ENCODE measurements at regions not wholly inside any gene's neighbourhood (a gene's known extent, or its start where the extent isn't known, plus 50 kb on each side); places are given as distances from the start of the nearest gene placed in this dataset.
"Not testable (repeated sequence)": the region's sequence is repeated elsewhere in the genome, so short reads cannot be mapped to it uniquely, and the experiment has no call there.

- no peak for DNase-seq
These were observed 86.3 kb upstream of the NFE2L3 start for GRCh38 chr7:26065652-26066051.

DNA sequence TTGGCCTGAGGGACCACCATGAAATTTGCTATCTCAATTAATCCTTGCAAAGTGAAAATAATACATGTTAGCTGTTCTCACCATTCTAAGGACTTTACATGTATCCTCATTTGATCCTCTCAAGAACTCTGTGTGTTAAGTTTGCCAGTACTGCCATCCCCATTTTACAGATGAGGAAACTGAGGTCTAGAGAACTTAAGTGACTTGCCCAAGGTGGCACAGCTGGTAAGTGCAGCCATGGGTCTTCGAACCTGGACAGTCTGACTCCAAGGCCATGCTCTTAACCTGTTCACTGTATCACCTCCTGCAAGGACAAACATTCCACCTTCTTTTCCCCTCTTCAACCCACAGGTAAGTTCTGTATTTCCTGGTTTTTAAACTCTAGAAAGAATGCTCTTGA lies 85.3 kb upstream of the NFE2L3 start:
- no peak for DNase-seq

DNA sequence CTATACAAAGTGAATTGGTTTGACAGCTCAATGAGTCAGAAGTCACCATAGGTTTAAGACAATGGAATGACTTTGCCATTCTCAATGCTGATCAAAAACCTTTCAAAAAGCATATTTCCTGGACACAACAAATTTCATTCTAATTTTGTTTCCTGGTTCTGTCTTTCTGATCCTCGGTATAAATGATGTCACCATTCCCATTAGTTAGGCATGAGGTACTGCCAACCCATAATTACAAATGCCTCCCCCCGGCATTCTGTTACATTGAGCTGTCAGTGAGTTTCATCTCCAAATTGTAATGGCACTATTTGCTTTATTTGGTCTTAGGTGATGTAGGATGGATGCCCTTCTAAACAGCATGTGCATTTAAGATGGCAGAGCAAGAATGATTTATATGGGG lies 81.7 kb upstream of the NFE2L3 start:
- no peak for DNase-seq

DNA sequence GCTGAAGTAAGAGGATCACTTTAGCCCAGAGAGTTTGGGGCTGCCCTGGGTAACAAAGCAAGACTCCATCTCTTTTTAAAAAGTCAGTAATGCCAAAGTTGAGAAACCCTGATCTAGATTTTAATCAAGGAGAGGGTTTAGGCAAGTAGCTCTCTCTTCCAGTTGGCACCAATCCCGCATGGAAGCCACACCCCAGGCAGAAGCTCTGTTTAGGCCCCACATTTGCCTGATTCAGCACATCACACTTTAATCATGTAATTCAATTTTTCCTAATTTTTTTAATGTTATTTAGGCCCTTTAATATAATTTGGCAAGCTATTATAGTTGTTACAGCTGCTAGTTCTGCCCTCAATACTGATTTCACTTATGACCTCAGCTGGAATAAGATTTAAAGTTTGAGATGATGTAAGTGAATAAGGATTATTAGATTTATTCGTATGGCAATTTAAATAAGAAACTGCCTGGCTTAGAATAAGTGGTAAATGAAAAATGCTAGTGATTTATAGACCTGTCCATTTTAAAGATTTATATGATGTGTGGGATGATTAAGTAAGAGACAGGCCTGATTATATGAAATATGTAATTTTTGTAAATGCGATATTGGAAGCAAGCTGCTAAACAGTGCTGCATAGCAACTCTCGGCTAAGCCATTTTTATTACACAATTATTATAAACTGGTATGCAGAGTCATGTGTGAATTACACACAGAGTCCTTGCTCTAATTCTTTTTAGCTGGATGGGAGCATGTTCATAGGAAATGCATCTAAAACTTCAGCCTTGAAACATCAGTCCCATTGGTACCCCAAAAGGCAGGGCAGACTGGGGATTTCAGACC lies 80.2 kb upstream of the NFE2L3 start:
- DNase-seq, result no peak

DNA sequence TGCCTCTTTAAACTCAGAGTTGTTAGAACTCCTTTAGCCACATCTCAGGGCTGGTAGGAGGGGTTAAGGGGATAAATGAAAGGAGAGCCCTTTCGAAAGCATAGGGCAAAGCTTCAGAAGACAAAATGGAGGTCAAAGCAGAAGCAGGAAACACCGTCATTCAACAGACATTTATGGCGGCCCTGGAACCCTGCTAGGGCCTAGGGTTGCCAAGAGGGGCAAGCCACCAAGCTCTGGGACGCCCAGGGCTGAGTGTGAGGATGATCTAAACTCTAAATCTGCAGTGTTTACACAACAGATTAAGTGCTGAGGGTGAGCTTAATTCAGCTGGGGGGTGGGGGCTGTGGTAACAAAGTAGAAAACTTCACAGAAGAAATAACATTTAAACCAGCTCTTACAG lies 79.0 kb upstream of the NFE2L3 start:
- no peak for DNase-seq

DNA sequence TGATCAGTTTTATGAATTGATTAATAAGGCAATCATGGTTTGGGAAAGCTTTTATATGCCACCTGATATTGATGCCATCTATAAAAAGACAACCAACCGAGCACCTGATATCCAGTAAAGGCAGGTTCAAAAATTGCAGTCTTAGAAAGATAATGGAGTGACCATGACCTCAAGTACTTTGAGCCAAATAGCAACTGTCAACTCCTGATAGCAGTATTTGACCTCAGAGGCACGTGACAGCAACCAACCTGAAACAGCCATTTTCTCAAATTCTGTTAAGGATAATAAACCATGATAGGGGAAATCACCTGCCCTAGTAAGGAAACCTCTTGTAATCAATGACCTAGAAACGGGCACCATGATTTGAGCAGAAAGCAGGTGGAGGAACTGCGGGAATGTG lies 77.1 kb upstream of the NFE2L3 start:
- DNase-seq, result no peak

GRCh38 chr7:26076691-26077090 lies 75.3 kb upstream of the NFE2L3 start:
- no peak for DNase-seq

DNA sequence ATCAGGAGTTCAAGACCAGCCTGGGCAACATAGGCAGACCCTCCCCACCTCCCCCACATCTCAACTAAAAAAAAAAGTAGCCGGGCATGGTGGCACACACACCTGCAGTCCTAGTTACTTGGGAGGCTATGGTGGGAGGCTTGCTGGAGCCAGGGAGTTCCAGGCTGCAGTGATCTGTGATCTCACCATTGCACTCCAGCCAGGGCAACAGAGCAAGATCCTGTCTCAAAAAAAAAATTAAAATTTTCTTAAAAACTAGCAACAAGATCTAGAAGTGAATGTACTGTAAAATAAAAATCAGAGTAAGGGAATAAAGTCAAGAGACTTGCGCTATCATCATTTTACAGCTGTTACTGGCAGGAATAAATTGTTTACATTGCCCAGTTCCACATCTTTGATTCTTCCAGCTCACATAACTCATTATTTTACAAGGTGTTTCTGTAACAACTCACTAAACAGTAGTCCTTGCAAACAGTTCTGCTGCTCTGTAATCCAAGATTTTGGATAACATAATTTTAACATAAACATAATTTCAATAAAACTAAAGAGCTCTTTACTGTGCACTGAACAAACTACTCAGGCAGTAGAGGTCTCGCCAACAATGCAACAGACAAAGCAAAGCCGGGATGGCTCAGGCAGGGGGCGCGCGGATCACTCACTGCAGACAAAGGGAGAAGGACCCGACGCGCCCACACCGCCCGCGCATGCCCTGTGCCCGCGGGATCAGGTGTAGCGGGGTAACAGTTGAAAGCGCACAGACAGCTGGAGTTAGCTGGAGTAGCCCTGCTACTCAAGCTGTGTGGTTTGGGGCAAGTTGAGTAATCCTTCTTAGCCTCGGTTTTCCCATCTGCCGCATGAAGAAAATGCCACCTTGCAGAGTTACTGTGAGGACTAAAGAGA lies 73.3 kb upstream of the NFE2L3 start:
- peak; percentile 84 for DNase-seq

DNA sequence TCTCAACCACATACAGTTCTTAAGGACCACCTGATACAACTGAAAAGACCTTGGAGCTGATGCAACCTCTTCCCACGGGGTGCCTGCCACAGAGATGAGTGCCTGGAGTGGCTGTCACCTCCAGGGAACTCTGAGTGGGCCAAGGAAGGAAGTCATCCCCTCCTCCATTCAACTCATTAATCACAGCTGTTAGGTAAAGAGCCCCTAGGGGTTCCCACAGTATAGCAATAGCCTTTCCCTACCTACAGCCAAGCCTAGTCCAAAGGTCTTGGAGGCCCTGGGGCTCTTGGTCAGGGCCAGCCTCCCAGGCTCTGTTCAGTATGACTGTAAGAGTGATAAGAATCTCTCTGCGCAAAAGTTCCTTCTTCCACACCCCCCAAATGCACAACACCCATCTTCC lies 70.4 kb upstream of the NFE2L3 start:
- no peak for DNase-seq

DNA sequence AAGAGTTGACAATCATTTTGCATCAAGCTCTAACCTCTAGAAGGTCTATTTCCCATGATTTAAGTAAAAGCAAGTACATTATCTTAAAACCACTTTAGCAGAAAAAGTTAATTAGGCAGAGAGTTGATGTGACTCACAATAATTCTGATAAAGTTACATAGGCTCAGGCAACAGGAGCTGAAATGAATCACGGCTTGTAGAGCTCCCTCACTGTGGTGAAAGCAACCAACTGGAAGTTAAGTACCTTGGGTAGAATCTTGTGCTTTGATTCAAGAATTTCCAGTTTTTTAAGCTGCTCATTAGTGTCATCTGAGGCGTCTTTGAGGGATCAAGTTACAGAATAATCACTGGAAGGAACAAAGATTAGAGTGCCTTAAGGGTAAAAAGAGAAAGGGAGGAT lies 68.9 kb upstream of the NFE2L3 start:
- no peak for DNase-seq

GRCh38 chr7:26084418-26084817 lies 67.6 kb upstream of the NFE2L3 start:
- DNase-seq, result no peak

DNA sequence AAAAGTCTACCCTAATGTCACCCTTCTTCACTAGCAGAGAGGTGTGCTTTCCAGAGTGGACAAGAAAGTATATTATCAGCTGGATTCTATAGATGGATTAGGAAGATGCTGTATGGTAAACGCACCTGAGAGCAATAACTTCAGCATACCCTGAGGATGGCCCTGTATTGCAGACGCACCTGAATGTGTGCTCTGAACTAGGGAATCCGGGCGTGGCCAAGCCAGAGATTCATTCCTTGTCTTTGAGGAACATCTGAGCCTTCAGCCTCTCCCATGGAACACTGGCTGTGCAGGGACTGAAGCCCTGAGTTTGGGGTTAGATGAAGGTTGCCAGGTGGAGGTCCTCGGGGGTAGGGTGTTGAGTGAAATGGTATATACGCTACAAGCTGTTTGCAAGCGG lies 66.2 kb upstream of the NFE2L3 start:
- DNase-seq, result no peak

GRCh38 chr7:26087321-26088091 lies 64.5 kb upstream of the NFE2L3 start:
- DNase-seq, result no peak

DNA sequence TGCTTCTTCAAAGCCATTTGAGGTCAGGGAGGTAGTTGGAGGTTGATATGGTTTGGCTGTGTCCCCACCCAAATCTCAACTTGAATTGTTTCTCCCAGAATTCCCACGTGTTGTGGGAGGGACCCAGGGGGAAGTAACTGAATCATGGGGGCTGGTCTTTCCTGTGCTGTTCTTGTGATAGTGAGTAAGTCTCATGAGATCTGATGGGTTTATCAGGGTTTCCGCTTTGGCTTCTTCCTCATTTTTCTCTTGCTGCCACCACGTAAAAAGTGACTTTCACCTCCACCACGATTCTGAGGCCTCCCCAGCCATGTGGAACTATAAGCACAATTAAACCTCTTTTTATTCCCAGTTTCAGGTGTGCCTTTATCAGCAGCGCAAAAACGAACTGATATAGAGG lies 62.5 kb upstream of the NFE2L3 start:
- not testable (repeated sequence) for DNase-seq

DNA sequence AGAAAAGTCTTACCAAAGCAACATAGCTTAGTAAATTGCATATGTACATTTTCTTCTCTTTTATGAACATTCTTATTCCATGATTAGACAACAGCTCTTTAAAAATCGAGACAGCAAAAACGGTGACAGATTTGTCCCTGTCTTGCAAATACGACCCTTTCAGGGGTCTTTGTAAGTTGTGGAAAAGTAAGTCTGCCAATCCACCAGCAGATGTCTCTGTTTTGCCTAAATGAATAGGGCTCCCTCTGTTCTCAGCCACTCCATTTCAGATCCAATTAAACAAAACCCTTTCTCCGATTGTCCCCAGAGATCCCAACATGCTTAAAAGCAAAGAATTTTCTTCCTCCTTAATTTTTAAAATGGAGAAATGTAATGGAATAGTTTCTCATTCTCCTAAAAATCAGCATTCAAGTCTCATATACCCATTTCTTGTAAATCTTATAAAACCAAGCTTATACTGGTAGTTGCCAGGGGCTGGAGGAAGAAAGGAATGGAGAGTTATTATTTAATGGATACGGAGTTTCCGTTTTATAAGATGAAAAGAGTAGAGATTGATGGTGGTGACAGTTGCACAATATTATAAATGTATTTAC lies 61.0 kb upstream of the NFE2L3 start:
- DNase-seq, result no peak

- DNase-seq, result no peak
These were observed 60.1 kb upstream of the NFE2L3 start for GRCh38 chr7:26091933-26092332.

DNA sequence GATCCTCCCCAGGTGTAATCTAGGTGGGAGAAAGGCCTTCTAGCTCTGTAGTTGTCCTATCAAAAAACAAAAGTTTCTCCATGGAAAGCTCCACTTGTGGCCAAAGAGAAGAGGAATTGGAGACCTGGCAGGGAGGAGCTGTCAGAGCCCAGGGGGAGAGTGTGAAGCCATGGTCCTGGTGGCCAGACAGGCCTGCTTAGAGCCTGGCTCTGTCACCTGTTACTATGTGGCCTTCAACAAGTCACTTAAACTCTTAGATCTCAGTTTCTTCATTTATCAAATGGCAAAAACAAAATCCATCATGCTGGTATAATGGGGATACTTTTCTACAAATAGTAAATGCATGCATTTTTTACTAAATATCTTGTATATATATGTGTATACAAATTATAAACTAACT lies 59.0 kb upstream of the NFE2L3 start:
- DNase-seq, result no peak

DNA sequence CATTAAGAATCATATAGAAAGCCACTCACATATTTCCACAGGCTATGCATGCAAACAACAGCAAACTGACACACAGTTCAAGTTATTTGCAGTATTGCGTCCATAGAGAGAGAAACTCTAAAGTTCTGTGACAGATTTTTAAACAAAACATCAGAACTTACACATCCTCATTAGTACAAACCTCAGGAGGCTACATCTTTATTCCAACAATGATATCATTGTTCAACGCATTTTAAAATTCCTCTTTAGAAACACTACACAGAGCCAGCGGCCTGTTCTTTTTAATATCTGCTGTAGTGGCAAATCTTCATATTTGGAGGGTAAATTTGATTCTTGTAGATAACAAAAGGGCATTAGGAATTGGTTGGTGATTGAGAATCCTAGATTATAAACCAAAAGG lies 55.9 kb upstream of the NFE2L3 start:
- no peak for DNase-seq

DNA sequence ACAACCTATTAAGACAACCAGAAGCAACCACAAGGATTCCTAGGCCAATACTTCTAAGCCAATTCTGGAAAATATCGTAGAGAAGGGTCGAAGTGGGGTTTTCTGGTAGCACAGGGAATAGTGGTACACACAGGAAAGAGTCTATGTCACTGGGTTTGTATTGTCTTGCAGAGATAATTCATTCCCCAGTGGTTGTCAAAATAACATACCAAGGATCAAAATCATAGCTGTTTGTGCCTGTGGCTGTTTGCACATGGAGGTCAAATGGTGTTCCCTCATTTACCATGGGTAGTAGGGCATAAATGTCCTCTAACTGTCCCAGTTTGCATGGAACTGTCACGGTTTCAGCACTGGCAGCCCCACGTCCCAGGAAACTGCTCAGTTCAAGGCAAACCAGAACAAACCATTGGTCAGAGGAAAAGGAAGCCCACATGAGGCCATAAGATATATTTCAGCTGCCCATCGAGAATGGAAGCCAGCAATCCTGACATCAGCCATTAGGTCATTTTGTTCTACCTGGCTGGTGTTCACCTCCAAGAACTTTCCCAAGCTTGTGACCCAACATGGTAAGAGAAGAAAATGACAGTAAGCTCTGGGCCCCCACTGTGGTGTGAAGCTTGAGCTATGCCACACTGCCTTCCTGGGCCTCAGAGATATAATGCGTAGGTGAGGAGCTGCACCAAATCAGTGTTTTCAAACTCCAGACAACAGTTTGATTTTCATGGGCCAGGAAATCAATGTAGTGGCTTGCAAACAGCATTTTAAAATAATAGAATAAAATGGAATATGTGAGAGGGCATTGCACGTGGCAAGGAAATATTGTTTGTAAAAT lies 53.9 kb upstream of the NFE2L3 start:
- DNase-seq, result no peak

DNA sequence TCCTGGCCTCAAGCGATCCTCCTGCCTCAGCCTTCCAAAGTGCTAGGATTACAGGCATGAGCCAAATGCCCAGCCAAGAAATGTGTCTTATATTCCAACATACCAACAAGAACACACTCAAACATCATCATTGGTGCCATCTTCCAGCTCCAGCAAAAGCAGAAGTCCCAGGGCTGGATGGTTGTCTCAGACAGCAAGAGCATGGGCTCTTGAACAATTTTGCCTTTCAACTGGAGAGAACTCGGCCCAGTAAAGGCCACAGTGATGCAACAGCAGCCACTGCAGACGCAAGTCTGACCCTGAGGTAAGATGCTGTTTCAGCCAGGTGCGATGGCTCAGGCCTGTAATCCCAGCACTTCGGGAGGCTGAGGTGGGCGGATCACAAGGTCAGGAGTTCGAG lies 52.8 kb upstream of the NFE2L3 start:
- DNase-seq, result no peak

DNA sequence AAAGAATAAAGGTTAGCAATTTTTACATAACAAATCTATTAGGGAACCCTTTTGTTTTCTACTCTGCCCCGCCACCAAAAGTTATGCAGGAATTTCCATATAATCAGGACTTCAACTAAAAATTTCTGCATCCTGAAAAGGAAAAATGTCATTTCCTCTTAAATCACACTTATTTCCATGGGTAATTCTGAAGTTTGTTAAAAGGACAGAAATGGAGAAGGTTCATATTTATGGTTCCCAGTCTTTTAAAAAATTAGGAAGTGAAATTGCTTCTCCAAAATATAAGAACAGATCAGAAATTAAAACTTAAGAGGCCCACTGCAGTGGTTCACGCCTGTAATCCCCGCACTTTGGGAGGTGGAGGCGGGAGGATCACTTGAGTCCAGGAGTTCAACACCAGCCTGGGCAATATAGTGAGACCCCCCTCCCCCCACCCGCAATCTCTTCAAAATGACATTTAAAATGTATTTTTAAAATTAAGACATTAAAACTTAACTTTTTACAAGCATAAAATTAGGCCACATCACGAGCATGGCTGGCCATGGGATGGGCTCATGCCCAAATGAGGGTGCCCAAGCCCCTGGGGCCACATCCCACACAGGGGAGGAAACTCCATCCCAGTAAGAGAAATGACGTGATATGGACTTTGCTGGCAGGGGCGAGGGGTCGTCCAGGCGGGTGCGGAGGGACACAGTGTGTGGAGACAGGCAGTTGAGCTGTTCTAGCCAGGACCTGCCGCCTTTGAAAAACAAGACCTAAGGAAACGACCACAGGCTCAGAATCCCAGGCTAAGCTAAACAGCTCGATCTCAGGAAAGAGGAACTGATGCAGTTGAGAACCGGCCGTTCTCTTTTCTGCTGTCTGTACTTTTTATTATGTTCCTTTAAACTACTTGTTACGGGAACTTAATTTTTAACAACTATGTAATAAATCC lies 51.3 kb upstream of the NFE2L3 start:
- no peak for DNase-seq
